ENCODE measurements at regions not wholly inside any gene's neighbourhood (a gene's known extent, or its start where the extent isn't known, plus 50 kb on each side); places are given as distances from the start of the nearest gene placed in this dataset.

DNA sequence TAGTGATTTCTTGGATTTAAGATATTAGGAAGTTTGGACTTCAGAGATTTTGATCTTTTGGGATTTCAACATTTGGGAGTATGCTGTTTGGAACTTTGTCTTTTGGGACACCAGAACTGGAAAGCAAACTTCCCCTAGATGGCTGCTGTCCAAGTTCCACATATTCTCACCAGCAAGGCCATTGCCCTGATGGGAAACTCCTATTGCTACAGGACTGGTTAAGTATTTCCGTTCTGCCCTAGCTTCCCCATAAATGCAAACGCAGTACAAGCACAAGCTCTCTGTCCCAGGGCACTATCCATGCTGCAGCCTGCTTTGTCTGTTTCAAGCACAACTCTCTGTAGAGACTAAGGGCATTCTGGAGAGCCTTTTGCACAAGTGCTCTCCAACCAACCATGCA is 79.3 kb upstream of the SLC25A13 start:
- Histone ChIP-seq H3K9ac (no peak overlapping the region), H3K4me1 (ENCODE audit: low read depth, poor library complexity, severe bottlenecking) (no peaks in the 10 kb centered on the region), H2AFZ (ENCODE audit: low read depth) (no peak overlapping the region), H3K27ac (no peak overlapping the region), H3K79me2 (ENCODE audit: insufficient read depth, low read depth) (no peaks in the 10 kb centered on the region), H4K20me1 (ENCODE audit: insufficient read depth) (no peaks in the 10 kb centered on the region), H3K4me3 (IDR thresholded peaks at IDR 0.05; ENCODE audit: insufficient read depth, low read depth, low read length) (no peak overlapping the region), H3K27me3 (ENCODE audit: insufficient read depth, low read depth) (no peaks in the 10 kb centered on the region), H3K36me3 (ENCODE audit: insufficient read depth) (no peaks in the 10 kb centered on the region), H3K4me2 (no peak overlapping the region)
- TF ChIP-seq, protein P1, sequence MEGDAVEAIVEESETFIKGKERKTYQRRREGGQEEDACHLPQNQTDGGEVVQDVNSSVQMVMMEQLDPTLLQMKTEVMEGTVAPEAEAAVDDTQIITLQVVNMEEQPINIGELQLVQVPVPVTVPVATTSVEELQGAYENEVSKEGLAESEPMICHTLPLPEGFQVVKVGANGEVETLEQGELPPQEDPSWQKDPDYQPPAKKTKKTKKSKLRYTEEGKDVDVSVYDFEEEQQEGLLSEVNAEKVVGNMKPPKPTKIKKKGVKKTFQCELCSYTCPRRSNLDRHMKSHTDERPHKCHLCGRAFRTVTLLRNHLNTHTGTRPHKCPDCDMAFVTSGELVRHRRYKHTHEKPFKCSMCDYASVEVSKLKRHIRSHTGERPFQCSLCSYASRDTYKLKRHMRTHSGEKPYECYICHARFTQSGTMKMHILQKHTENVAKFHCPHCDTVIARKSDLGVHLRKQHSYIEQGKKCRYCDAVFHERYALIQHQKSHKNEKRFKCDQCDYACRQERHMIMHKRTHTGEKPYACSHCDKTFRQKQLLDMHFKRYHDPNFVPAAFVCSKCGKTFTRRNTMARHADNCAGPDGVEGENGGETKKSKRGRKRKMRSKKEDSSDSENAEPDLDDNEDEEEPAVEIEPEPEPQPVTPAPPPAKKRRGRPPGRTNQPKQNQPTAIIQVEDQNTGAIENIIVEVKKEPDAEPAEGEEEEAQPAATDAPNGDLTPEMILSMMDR (conservative IDR thresholded peaks at IDR 0.05; ENCODE audit: low read depth, low read length): no peak

DNA sequence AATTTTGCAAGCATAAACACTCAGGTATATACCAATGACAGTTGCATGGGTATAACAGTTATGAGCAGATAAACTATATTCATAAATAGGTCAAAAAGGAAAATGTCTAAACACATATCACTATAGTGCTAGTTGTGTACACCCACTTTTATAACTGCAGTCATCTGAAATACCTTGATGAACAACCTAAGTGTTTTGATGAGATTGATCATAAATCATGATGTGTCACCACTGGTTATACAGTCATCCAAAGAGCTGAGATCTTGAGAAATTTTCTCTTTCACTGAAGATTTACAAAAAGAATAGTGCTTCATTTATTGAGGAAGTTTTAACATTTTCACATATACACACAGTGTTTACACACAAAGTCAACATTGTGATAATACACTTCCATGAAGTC is 78.6 kb upstream of the SLC25A13 start:
- Histone ChIP-seq H3K27me3 (ENCODE audit: insufficient read depth, low read depth) (no peaks in the 10 kb centered on the region), H3K79me2 (ENCODE audit: insufficient read depth, low read depth) (no peaks in the 10 kb centered on the region), H3K9ac (no peak overlapping the region), H3K4me3 (IDR thresholded peaks at IDR 0.05; ENCODE audit: insufficient read depth, low read depth, low read length) (no peak overlapping the region), H3K27ac (no peak overlapping the region), H2AFZ (ENCODE audit: low read depth) (no peak overlapping the region), H3K36me3 (ENCODE audit: insufficient read depth) (no peaks in the 10 kb centered on the region), H3K4me2 (no peak overlapping the region), H3K4me1 (ENCODE audit: low read depth, poor library complexity, severe bottlenecking) (no peaks in the 10 kb centered on the region), H4K20me1 (ENCODE audit: insufficient read depth) (no peaks in the 10 kb centered on the region)
- TF ChIP-seq, protein P1 (conservative IDR thresholded peaks at IDR 0.05; ENCODE audit: low read depth, low read length): no peak

GRCh38 chr7:96400001-96400400 is 78.1 kb upstream of the SLC25A13 start:
- no peak overlapping the region for H3K4me2 ChIP-seq
- H4K20me1 ChIP-seq (ENCODE audit: insufficient read depth): no peaks in the 10 kb centered on the region
- no peak overlapping the region for H3K4me3 ChIP-seq (IDR thresholded peaks at IDR 0.05; ENCODE audit: insufficient read depth, low read depth, low read length)
- no peak overlapping the region for H3K9ac ChIP-seq
- no peak overlapping the region for H3K27ac ChIP-seq
- no peaks in the 10 kb centered on the region for H3K27me3 ChIP-seq (ENCODE audit: insufficient read depth, low read depth)
- H3K79me2 ChIP-seq (ENCODE audit: insufficient read depth, low read depth): no peaks in the 10 kb centered on the region
- H2AFZ ChIP-seq (ENCODE audit: low read depth): no peak overlapping the region
- no peaks in the 10 kb centered on the region for H3K36me3 ChIP-seq (ENCODE audit: insufficient read depth)
- TF ChIP-seq, protein P1 (conservative IDR thresholded peaks at IDR 0.05; ENCODE audit: low read depth, low read length): no peak
- no peaks in the 10 kb centered on the region for H3K4me1 ChIP-seq (ENCODE audit: low read depth, poor library complexity, severe bottlenecking)

GRCh38 chr7:96397936-96398598 is 76.2 kb upstream of the SLC25A13 start:
- H3K27me3 ChIP-seq (ENCODE audit: insufficient read depth, low read depth): no peaks in the 10 kb centered on the region
- H3K36me3 ChIP-seq (ENCODE audit: insufficient read depth): no peaks in the 10 kb centered on the region
- H3K27ac ChIP-seq: no peak overlapping the region
- no peaks in the 10 kb centered on the region for H3K79me2 ChIP-seq (ENCODE audit: insufficient read depth, low read depth)
- TF ChIP-seq, protein P1 (conservative IDR thresholded peaks at IDR 0.05; ENCODE audit: low read depth, low read length): no peak
- no peak overlapping the region for H3K9ac ChIP-seq
- no peak overlapping the region for H3K4me3 ChIP-seq (IDR thresholded peaks at IDR 0.05; ENCODE audit: insufficient read depth, low read depth, low read length)
- H3K4me2 ChIP-seq: no peak overlapping the region
- H3K4me1 ChIP-seq (ENCODE audit: low read depth, poor library complexity, severe bottlenecking): no peaks in the 10 kb centered on the region
- no peaks in the 10 kb centered on the region for H4K20me1 ChIP-seq (ENCODE audit: insufficient read depth)
- H2AFZ ChIP-seq (ENCODE audit: low read depth): no peak overlapping the region

All from KMS-11 (cell line).